Amniotic epithelial cell (primary cell): ENCODE measurements at regions not wholly inside any gene's neighbourhood (a gene's known extent, or its start where the extent isn't known, plus 50 kb on each side); places are given as distances from the start of the nearest gene placed in this dataset.

ENCODE experiments used
- DNase-seq: peaks from one replicate; pipeline ENCODE4 v3.0.0-alpha.2; 2010; ENCODE audit warnings: low read depth

GRCh38 chr2:150705767-150706166 is 218.3 kb upstream of the RND3 start:
- DNase-seq: no peak

- no peak for DNase-seq
Observed at GRCh38 chr2:150705357-150705756, 217.9 kb upstream of the RND3 start.

GRCh38 chr2:150702791-150703190 is 215.3 kb upstream of the RND3 start:
- no peak for DNase-seq

- DNase-seq: no peak
Observed at GRCh38 chr2:150700666-150701580, 213.5 kb upstream of the RND3 start.

- no peak for DNase-seq
Observed at GRCh38 chr2:150699218-150699617, 211.8 kb upstream of the RND3 start.

- DNase-seq: peak; percentile 45
Observed at GRCh38 chr2:150698016-150698661, 210.7 kb upstream of the RND3 start.

- DNase-seq: no peak
Observed at GRCh38 chr2:150697596-150697995, 210.1 kb upstream of the RND3 start.

GRCh38 chr2:150695451-150696135 is 208.1 kb upstream of the RND3 start:
- DNase-seq: no peak

- DNase-seq: no peak
Observed at GRCh38 chr2:150693556-150693955, 206.1 kb upstream of the RND3 start.

- DNase-seq: peak; percentile 74
Observed at GRCh38 chr2:150690870-150691269, 203.4 kb upstream of the RND3 start.

- DNase-seq: no peak
Observed at GRCh38 chr2:150690261-150690660, 202.8 kb upstream of the RND3 start.

- DNase-seq: peak; percentile 60
Observed at GRCh38 chr2:150689590-150689989, 202.1 kb upstream of the RND3 start.

GRCh38 chr2:150688016-150688415 is 200.5 kb upstream of the RND3 start:
- DNase-seq: peak; percentile 31

- no peak for DNase-seq
Observed at GRCh38 chr2:150686391-150686790, 198.9 kb upstream of the RND3 start.

- DNase-seq: peak; percentile 99
Observed at GRCh38 chr2:150681120-150681804, 193.8 kb upstream of the RND3 start.

GRCh38 chr2:150679456-150680120 is 192.1 kb upstream of the RND3 start:
- DNase-seq: peak; percentile 65

GRCh38 chr2:150677551-150677950 is 190.1 kb upstream of the RND3 start:
- DNase-seq: no peak

GRCh38 chr2:150676747-150677383 is 189.4 kb upstream of the RND3 start:
- no peak for DNase-seq

GRCh38 chr2:150675807-150676206 is 188.3 kb upstream of the RND3 start:
- DNase-seq: peak; percentile 49

GRCh38 chr2:150674283-150674682 is 186.8 kb upstream of the RND3 start:
- DNase-seq: no peak

GRCh38 chr2:150672311-150672710 is 184.8 kb upstream of the RND3 start:
- no peak for DNase-seq
